Psoas muscle (tissue), 7 donors: ENCODE measurements at regions not wholly inside any gene's neighbourhood (a gene's known extent, or its start where the extent isn't known, plus 50 kb on each side); places are given as distances from the start of the nearest gene placed in this dataset.

Experiments used
- ATAC-seq, 4 donors: fragments of 200-7000 bp; cut with Tn5 transposase; one replicate each; pipeline ENCODE4 v1.9.1; 2020; ENCODE audit warnings: moderate library complexity in 3 of 4, mild to moderate bottlenecking in 2 of 4
- DNase-seq, 2 donors: peaks; one replicate each; pipeline ENCODE4 v3.0.0-alpha.2; 2020
- H3K27ac ChIP-seq: fragments of 200-600 bp; one replicate; pipeline ENCODE4 v1.8.0; 2022
- H3K27me3 ChIP-seq, 3 donors: fragments of 200-600 bp in 1 of 3; one replicate each; pipeline versions ENCODE4 v1.6.1 to v1.8.0; 2013 to 2022; ENCODE audit warnings: low read length in 2 of 3, mild to moderate bottlenecking in 2 of 3, moderate library complexity in 1 of 3; ENCODE audit not compliant: insufficient read depth in 3 of 3
- H3K36me3 ChIP-seq, 2 donors: fragments of 200-600 bp in 1 of 2; one replicate each; pipeline versions ENCODE4 v1.6.1 to v1.8.0; 2013 to 2022; ENCODE audit warnings: low read depth in 1 of 2, mild to moderate bottlenecking in 1 of 2, moderate library complexity in 1 of 2; ENCODE audit not compliant: insufficient read depth in 1 of 2
- H3K4me1 ChIP-seq: fragments of 200-600 bp; one replicate; pipeline ENCODE4 v1.8.0; 2022
- H3K4me3 ChIP-seq: fragments of 200-600 bp; one replicate; pipeline ENCODE4 v1.8.0; 2022; ENCODE audit warnings: mild to moderate bottlenecking
- H3K9me3 ChIP-seq: fragments of 200-600 bp; one replicate; pipeline ENCODE4 v1.8.0; 2022
- WGBS, 3 donors: extraction: QIAGEN DNeasy Blood & Tissue Kit; methylation state at CpG; one replicate each; pipeline versions ENCODE4 v1.1.6 to v1.1.7; 2013; 5-methylcytosine and 5-hydroxymethylcytosine counted together
- intact Hi-C, 2 donors: fragments of 100-400 bp; cut with DNase I; formaldehyde crosslinking; loops; one replicate each; pipeline versions ENCODE4 v1.11.0 to v1.14.2; 2022
- TF ChIP-seq, protein P1 (sequence below): fragments of 200-600 bp; IDR thresholded peaks from one replicate; pipeline ENCODE4 v1.8.0; 2022; ENCODE audit warnings: antibody characterized with exemption
- donor health status: healthy with polysubstance abuse.
- donor health status: DM: no; HTN: no; CAD: no; lungs with moderate emphysema.
- donor health status: Bipolar disorder and iron deficiency.
- donor health status: healthy.
- donor health status: DM: yes; HTN: yes; CAD: no.
- donor health status: DM: no; HTN: no; CAD: no.
- donor health status: DM: yes; HTN: yes; CAD: no.

DNA sequence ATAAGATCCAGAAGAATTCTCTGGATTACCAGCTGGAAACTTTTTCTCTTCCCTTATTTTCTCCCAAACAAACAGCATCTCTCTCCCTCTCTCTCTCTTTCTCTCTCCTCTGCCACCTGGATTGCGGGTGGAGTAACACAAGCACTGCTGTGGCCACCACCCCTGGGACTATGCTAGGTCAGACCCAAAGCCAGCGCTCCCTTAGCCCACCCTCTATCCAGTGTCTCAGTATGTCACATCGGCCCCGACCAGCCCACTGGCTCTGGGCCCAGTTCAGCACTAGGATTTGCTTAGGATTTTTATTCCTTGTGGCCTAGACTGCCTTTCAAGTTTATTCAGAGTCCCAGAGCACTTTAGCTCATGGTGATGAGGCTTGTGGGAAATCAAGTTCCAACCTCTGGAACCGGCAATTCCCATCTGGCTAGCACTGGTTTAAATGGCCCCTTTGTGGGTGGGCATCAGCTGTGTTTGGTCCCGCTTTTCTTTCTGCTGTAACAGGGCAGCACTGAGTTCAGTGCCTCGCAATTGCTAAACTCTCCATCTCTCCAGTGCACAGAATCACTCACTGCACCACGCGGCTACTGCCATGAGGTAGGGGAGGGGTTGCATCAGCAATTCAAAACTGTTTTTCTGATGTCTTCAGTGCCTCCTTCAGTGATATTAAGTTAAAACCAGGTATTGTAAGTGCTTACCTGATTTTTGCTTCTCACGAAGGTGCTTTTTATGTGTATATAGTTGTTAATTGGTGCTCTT, 1623.1 kb downstream of the SLITRK5 start:
- Histone ChIP-seq H3K27me3 (no peaks in the 10 kb centered on the region), H3K9me3 (peaks cover 8% of the 10 kb centered on the region), H3K27ac (no peak overlapping the region), H3K4me3 (no peak overlapping the region), H3K4me1 (no peaks in the 10 kb centered on the region), H3K36me3 (no peaks in the 10 kb centered on the region)
- ATAC-seq (no peak), DNase-seq (no peak)
- WGBS, 3 donors = 61 to 64% (median 63%) methylated on average over 10 of the region's 10 CpGs
- intact Hi-C loops = no loop called here
- TF ChIP-seq, protein P1, sequence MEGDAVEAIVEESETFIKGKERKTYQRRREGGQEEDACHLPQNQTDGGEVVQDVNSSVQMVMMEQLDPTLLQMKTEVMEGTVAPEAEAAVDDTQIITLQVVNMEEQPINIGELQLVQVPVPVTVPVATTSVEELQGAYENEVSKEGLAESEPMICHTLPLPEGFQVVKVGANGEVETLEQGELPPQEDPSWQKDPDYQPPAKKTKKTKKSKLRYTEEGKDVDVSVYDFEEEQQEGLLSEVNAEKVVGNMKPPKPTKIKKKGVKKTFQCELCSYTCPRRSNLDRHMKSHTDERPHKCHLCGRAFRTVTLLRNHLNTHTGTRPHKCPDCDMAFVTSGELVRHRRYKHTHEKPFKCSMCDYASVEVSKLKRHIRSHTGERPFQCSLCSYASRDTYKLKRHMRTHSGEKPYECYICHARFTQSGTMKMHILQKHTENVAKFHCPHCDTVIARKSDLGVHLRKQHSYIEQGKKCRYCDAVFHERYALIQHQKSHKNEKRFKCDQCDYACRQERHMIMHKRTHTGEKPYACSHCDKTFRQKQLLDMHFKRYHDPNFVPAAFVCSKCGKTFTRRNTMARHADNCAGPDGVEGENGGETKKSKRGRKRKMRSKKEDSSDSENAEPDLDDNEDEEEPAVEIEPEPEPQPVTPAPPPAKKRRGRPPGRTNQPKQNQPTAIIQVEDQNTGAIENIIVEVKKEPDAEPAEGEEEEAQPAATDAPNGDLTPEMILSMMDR = no peak

DNA sequence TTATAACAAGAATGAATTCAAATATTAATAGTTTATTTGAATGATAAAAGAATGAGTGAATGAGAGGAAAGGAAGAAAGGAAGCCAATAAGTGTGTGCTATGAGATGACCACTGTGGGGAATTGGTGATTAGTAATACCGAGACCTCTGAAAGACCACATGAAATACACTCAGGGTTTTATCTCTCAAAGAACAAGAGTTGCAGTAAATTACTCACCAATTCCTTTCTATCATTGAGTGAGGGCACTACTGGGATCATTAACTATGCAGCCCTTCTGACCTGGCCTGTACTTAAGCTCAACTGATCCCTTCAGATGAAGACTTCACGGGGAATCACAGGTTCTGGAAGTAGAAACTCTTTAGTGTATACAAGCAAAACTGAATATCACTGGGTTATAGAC, 1636.1 kb downstream of the SLITRK5 start:
- ATAC-seq (no peak), DNase-seq (no peak)
- no peaks in the 10 kb centered on the region for H3K9me3 ChIP-seq
- 86 to 90% (median 87%) methylated on average over 2 of the region's 2 CpGs for WGBS, 3 donors
- H3K36me3 ChIP-seq = no peaks in the 10 kb centered on the region
- TF ChIP-seq, protein P1 = no peak
- no peak overlapping the region for H3K4me3 ChIP-seq
- H3K27ac ChIP-seq = no peak overlapping the region
- intact Hi-C loops = no loop called here
- H3K4me1 ChIP-seq = no peaks in the 10 kb centered on the region
- H3K27me3 ChIP-seq = no peaks in the 10 kb centered on the region

DNA sequence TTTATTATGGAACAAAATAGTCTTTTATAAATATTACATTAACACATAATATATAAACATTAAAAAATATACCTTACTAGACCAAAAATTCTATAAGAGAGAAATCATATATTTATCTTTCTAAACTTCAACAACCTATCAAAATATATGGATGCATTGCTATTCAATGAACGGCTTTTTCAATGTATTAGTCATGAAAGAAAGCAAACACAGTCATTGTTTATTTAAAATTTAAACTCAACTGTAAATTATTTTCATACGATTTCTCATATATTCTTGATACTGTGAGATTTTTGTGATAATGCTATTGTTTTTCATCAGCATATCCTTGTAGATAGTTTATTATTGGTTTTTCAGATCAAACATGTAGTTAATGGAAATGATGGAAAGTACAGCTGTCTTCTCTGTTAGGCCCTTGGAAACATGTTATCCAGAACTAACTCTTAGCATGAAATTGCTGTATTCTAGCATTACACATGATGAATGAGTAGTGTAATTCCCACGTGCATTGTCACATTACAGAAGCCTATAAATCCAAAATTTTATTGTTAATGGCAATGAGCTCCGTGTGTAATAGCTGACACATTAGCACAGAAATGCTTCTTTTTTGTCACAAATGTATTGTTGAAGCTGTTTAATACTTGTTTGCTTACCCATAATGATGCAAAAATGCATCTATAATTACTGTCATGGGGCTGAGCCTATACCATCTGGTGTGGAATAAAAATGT, 1639.9 kb downstream of the SLITRK5 start:
- ATAC-seq = no peak
- 33 to 36% (median 36%) methylated on average over 4 of the region's 4 CpGs for WGBS, 3 donors
- H3K27ac ChIP-seq = no peak overlapping the region
- TF ChIP-seq, protein P1 = no peak
- DNase-seq = no peak
- no peak overlapping the region for H3K4me3 ChIP-seq
- intact Hi-C loops = no loop called here
- H3K36me3 ChIP-seq = no peaks in the 10 kb centered on the region
- H3K9me3 ChIP-seq = no peaks in the 10 kb centered on the region
- no peaks in the 10 kb centered on the region for H3K4me1 ChIP-seq
- H3K27me3 ChIP-seq = no peaks in the 10 kb centered on the region

DNA sequence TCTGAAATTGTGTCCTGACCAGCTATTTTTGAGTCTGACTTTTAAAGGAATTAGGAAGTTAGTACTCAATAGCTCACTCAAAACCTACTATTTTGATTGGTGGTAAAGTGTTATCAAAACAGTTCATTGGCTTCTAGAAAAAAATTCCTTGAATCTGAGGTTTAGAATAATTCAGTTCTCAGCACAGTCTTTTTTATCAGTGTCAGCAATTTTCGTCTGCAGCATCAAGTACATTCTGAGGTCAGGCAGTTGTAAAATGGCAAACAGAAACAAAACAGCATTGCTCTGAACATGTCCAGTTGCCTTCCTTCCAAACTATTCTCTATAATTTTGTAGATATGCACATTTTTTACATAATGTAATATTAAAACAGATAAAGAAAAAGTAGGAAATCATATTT, 1644.1 kb downstream of the SLITRK5 start:
- Histone ChIP-seq H3K4me3 (no peak overlapping the region), H3K36me3 (no peaks in the 10 kb centered on the region), H3K4me1 (no peaks in the 10 kb centered on the region), H3K9me3 (no peaks in the 10 kb centered on the region), H3K27ac (no peak overlapping the region), H3K27me3 (no peaks in the 10 kb centered on the region)
- WGBS, 3 donors = 36 to 51% (median 39%) methylated on average over 1 of the region's 1 CpG
- intact Hi-C loops = no loop called here
- TF ChIP-seq, protein P1 = no peak
- ATAC-seq (no peak), DNase-seq (no peak)
